ENCODE measurements at regions not wholly inside any gene's neighbourhood (a gene's known extent, or its start where the extent isn't known, plus 50 kb on each side); places are given as distances from the start of the nearest gene placed in this dataset.

DNA sequence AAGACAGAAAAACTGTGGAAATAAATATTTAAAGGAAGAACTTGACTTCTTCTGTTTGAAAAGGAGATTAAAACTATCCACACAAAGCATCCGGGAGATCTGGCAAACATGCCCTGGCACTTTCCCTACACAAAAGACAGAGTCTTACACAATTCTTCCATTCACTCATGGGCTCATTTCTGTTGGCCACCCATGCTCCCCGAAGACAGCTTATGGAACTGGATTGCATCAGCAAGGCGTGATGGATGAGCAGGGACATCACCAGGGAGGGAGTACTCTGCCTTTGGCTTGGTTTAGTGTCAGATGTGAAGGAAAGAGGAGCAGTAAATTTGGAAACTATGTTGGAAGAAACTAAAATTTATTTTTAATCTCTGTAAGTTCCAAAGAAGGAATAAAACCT lies 379.3 kb downstream of the CD109 start:
- Histone ChIP-seq H3K36me3 (no peaks in the 10 kb centered on the region), H3K9me3 (no peaks in the 10 kb centered on the region), H3K27me3 (no peaks in the 10 kb centered on the region), H3K4me1 (no peaks in the 10 kb centered on the region), H3K27ac (no peak overlapping the region), H3K4me3 (no peak overlapping the region)
- in situ Hi-C loops (cut with MboI; ENCODE audit: low pct_ligation_motif_present in 1 of 4, low pct_unique_long_range_greater_than_20kb in 1 of 4, low sequenced_read_pairs in 3 of 4) (loop anchor here in 3 of 4 donors (25.0 kb wide), 1 partner anchor 1137 kb away; the partner anchor contains the start of gene COL12A1 (in 3 of the 3)), intact Hi-C loops (cut with DNase I; ENCODE audit: low total_unique reads) (no loop called here)
- WGBS, 2 donors (ENCODE audit: low coverage in 1 of 2), result 39 to 52% methylated on average over 3 of the region's 3 CpGs
- no peak for DNase-seq
- peak in 2 of 3 donors; percentile 30 to 59 for TF ChIP-seq POLR2AphosphoS5 (IDR thresholded peaks at IDR 0.05)
- no peak for TF ChIP-seq POLR2A (IDR thresholded peaks at IDR 0.05)

DNA sequence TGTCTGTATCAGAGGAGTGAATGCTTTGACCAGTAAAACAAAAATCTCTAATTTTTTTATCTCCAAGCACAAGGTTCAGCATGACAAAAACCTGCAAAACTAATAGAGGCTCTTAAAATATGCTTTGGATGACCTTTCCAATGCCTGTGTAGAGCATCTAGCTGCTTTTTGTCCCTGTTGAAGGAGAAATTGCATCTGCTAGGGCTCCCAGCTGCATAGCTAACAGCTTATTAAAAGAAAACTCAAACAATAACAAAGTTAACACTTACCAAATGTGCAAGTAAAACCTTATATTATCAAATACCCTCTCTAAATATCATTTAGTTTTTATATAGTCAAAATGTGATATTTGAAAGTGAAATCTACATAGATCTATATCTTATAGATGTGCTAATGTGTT lies 378.6 kb downstream of the CD109 start:
- Histone ChIP-seq H3K27ac (no peak overlapping the region), H3K4me1 (no peaks in the 10 kb centered on the region), H3K27me3 (no peaks in the 10 kb centered on the region), H3K9me3 (no peaks in the 10 kb centered on the region), H3K36me3 (no peaks in the 10 kb centered on the region), H3K4me3 (no peak overlapping the region)
- TF ChIP-seq EP300 (IDR thresholded peaks at IDR 0.05; ENCODE audit: low read depth), result no peak
- TF ChIP-seq POLR2AphosphoS5 (IDR thresholded peaks at IDR 0.05), result no peak
- TF ChIP-seq, protein P1, sequence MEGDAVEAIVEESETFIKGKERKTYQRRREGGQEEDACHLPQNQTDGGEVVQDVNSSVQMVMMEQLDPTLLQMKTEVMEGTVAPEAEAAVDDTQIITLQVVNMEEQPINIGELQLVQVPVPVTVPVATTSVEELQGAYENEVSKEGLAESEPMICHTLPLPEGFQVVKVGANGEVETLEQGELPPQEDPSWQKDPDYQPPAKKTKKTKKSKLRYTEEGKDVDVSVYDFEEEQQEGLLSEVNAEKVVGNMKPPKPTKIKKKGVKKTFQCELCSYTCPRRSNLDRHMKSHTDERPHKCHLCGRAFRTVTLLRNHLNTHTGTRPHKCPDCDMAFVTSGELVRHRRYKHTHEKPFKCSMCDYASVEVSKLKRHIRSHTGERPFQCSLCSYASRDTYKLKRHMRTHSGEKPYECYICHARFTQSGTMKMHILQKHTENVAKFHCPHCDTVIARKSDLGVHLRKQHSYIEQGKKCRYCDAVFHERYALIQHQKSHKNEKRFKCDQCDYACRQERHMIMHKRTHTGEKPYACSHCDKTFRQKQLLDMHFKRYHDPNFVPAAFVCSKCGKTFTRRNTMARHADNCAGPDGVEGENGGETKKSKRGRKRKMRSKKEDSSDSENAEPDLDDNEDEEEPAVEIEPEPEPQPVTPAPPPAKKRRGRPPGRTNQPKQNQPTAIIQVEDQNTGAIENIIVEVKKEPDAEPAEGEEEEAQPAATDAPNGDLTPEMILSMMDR (IDR thresholded peaks at IDR 0.05), result no peak
- no peak for TF ChIP-seq POLR2A (IDR thresholded peaks at IDR 0.05)
- intact Hi-C loops (cut with DNase I; ENCODE audit: low total_unique reads), result no loop called here
- no peak for DNase-seq
- in situ Hi-C loops (cut with MboI; ENCODE audit: low pct_ligation_motif_present in 1 of 4, low pct_unique_long_range_greater_than_20kb in 1 of 4, low sequenced_read_pairs in 3 of 4), result loop anchor here in 3 of 4 donors (25.0 kb wide), 1 partner anchor 1138 kb away; the partner anchor contains the start of gene COL12A1 (in 3 of the 3)

DNA sequence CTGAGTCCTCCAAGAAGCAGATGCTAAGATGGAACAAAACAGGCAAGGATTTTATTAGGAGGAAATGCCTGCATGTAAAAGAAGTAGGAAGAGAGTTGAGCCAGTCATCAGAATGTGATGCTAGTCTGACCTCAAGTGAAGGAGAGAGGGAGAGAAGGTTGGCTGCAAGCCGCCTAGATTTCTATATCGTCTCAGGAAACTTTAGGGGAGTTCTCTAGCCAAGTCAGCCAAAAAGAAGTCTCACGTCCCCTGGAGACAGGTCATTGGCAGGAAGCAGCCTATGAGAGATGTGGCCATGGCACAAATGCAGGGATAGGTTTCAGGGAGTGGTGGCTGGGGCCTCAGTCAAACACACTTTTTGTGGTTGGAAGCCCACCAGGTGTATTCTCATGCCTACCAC lies 378.0 kb downstream of the CD109 start:
- no peaks in the 10 kb centered on the region for H3K36me3 ChIP-seq
- H3K27me3 ChIP-seq, result no peaks in the 10 kb centered on the region
- no peak for DNase-seq
- in situ Hi-C loops (cut with MboI; ENCODE audit: low pct_ligation_motif_present in 1 of 4, low pct_unique_long_range_greater_than_20kb in 1 of 4, low sequenced_read_pairs in 3 of 4) (no loop called here), intact Hi-C loops (cut with DNase I; ENCODE audit: low total_unique reads) (no loop called here)
- TF ChIP-seq POLR2A (IDR thresholded peaks at IDR 0.05) (no peak), POLR2AphosphoS5 (IDR thresholded peaks at IDR 0.05) (no peak), EP300 (IDR thresholded peaks at IDR 0.05; ENCODE audit: low read depth) (no peak)
- WGBS, 2 donors (ENCODE audit: low coverage in 1 of 2), result 40 to 71% methylated on average over 3 of the region's 3 CpGs
- no peaks in the 10 kb centered on the region for H3K9me3 ChIP-seq
- no peaks in the 10 kb centered on the region for H3K4me1 ChIP-seq
- no peak overlapping the region for H3K27ac ChIP-seq
- no peak overlapping the region for H3K4me3 ChIP-seq

DNA sequence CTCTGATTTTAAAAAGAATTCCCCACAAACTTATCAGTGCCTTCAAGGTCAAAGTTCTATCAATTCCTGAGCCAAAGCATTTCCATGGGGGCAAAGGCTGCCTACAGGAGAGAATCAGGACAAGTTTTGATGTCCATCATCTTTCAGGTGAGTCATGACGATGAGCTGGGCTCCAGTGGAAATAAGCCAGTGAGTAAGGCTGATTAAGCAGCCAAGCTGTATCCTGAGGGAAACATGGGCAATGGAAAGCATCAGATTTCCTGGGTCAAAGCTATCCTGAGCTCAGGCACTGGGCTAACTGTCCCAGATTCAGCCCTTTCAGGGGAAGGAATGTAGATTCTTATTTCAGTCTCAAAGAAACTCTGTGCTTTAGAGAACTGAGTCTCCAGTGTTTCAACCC lies 377.4 kb downstream of the CD109 start:
- intact Hi-C loops (cut with DNase I; ENCODE audit: low total_unique reads), result no loop called here
- no peak overlapping the region for H3K27ac ChIP-seq
- H3K4me1 ChIP-seq, result no peaks in the 10 kb centered on the region
- H3K36me3 ChIP-seq, result no peaks in the 10 kb centered on the region
- no peak overlapping the region for H3K4me3 ChIP-seq
- TF ChIP-seq EP300 (IDR thresholded peaks at IDR 0.05; ENCODE audit: low read depth) (no peak), POLR2AphosphoS5 (IDR thresholded peaks at IDR 0.05) (no peak), POLR2A (IDR thresholded peaks at IDR 0.05) (no peak)
- TF ChIP-seq, protein P1 (IDR thresholded peaks at IDR 0.05), result no peak
- in situ Hi-C loops (cut with MboI; ENCODE audit: low pct_ligation_motif_present in 1 of 4, low pct_unique_long_range_greater_than_20kb in 1 of 4, low sequenced_read_pairs in 3 of 4), result no loop called here
- no peaks in the 10 kb centered on the region for H3K27me3 ChIP-seq
- WGBS, 2 donors (ENCODE audit: low coverage in 1 of 2), result 75% methylated on average over 1 of the region's 1 CpG; no CpG with 5 or more reads in 1 of the 2 donors
- no peak for DNase-seq
- H3K9me3 ChIP-seq, result no peaks in the 10 kb centered on the region

- H3K9me3 ChIP-seq, result no peaks in the 10 kb centered on the region
- no peaks in the 10 kb centered on the region for H3K27me3 ChIP-seq
- intact Hi-C loops (cut with DNase I; ENCODE audit: low total_unique reads) (no loop called here), in situ Hi-C loops (cut with MboI; ENCODE audit: low pct_ligation_motif_present in 1 of 4, low pct_unique_long_range_greater_than_20kb in 1 of 4, low sequenced_read_pairs in 3 of 4) (no loop called here)
- H3K4me3 ChIP-seq, result no peak overlapping the region
- no peak overlapping the region for H3K27ac ChIP-seq
- H3K4me1 ChIP-seq, result no peaks in the 10 kb centered on the region
- DNase-seq, result no peak
- no peaks in the 10 kb centered on the region for H3K36me3 ChIP-seq
- TF ChIP-seq, protein P1 (IDR thresholded peaks at IDR 0.05), result no peak
- TF ChIP-seq POLR2AphosphoS5 (IDR thresholded peaks at IDR 0.05) (no peak), POLR2A (IDR thresholded peaks at IDR 0.05) (no peak), EP300 (IDR thresholded peaks at IDR 0.05; ENCODE audit: low read depth) (no peak)
Measured at GRCh38 chr6:74071214-74071613, 375.2 kb downstream of the CD109 start.

All from transverse colon (tissue), 4 donors.